ENCODE measurements at regions not wholly inside any gene's neighbourhood (a gene's known extent, or its start where the extent isn't known, plus 50 kb on each side); places are given as distances from the start of the nearest gene placed in this dataset.

DNA sequence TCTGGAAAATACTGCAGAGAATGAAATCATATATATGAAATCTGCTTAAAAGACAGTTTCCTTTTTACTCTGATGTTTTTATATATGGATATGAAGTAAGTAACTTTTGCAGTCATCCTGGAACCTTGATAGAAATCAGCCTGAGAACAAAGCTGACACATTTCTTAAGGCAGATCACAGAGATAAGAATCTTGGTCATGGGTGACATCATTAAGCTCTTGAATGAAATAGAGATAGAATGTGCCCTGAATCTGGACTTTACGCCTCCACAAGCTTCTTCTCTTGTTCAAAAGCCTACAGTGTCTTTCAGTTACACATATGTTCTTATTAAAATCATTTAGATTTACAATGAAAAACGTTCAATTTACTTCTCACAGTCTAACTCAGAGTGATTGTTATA is 319.1 kb upstream of the CNTNAP2 start:
- no peak for TF ChIP-seq RFX5 (IDR thresholded peaks at IDR 0.05; ENCODE audit: low read depth, low read length)
- TF ChIP-seq, protein P1, sequence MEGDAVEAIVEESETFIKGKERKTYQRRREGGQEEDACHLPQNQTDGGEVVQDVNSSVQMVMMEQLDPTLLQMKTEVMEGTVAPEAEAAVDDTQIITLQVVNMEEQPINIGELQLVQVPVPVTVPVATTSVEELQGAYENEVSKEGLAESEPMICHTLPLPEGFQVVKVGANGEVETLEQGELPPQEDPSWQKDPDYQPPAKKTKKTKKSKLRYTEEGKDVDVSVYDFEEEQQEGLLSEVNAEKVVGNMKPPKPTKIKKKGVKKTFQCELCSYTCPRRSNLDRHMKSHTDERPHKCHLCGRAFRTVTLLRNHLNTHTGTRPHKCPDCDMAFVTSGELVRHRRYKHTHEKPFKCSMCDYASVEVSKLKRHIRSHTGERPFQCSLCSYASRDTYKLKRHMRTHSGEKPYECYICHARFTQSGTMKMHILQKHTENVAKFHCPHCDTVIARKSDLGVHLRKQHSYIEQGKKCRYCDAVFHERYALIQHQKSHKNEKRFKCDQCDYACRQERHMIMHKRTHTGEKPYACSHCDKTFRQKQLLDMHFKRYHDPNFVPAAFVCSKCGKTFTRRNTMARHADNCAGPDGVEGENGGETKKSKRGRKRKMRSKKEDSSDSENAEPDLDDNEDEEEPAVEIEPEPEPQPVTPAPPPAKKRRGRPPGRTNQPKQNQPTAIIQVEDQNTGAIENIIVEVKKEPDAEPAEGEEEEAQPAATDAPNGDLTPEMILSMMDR (conservative IDR thresholded peaks at IDR 0.05; ENCODE audit: low read depth, low read length) = no peak

Data from IMR-90 (cell line).